ENCODE measurements at regions not wholly inside any gene's neighbourhood (a gene's known extent, or its start where the extent isn't known, plus 50 kb on each side); places are given as distances from the start of the nearest gene placed in this dataset.
"Not testable (repeated sequence)": the region's sequence is repeated elsewhere in the genome, so short reads cannot be mapped to it uniquely, and the experiment has no call there.

- DNase-seq = no peak
Measured at GRCh38 chr13:84096216-84096615, 213.9 kb upstream of the SLITRK1 start.

GRCh38 chr13:84088996-84089395 is 206.7 kb upstream of the SLITRK1 start:
- DNase-seq = no peak

GRCh38 chr13:84086847-84087162 is 204.5 kb upstream of the SLITRK1 start:
- DNase-seq = no peak

GRCh38 chr13:84086098-84086846 is 204.0 kb upstream of the SLITRK1 start:
- not testable (repeated sequence) for DNase-seq

- DNase-seq = no peak
Measured at GRCh38 chr13:84082462-84082861, 200.2 kb upstream of the SLITRK1 start.

- no peak for DNase-seq
Measured at GRCh38 chr13:84080748-84081530, 198.7 kb upstream of the SLITRK1 start.

- DNase-seq = no peak
Measured at GRCh38 chr13:84077271-84077670, 195.0 kb upstream of the SLITRK1 start.

GRCh38 chr13:84076280-84076679 is 194.0 kb upstream of the SLITRK1 start:
- DNase-seq = no peak

- no peak for DNase-seq
Measured at GRCh38 chr13:84050536-84050935, 168.3 kb upstream of the SLITRK1 start.

GRCh38 chr13:84049443-84050219 is 167.4 kb upstream of the SLITRK1 start:
- DNase-seq = no peak

- DNase-seq = no peak
Measured at GRCh38 chr13:84044805-84045204, 162.5 kb upstream of the SLITRK1 start.

GRCh38 chr13:84038001-84038400 is 155.7 kb upstream of the SLITRK1 start:
- no peak for DNase-seq

- no peak for DNase-seq
Measured at GRCh38 chr13:84032116-84032515, 149.8 kb upstream of the SLITRK1 start.

- no peak for DNase-seq
Measured at GRCh38 chr13:84031120-84031519, 148.8 kb upstream of the SLITRK1 start.

- DNase-seq = no peak
Measured at GRCh38 chr13:84029396-84029795, 147.1 kb upstream of the SLITRK1 start.

- DNase-seq = no peak
Measured at GRCh38 chr13:84025824-84026223, 143.6 kb upstream of the SLITRK1 start.

GRCh38 chr13:83996415-83996814 is 114.1 kb upstream of the SLITRK1 start:
- DNase-seq = no peak

GRCh38 chr13:83995930-83996329 is 113.7 kb upstream of the SLITRK1 start:
- no peak for DNase-seq

- no peak for DNase-seq
Measured at GRCh38 chr13:83992566-83993358, 110.5 kb upstream of the SLITRK1 start.

- DNase-seq = no peak
Measured at GRCh38 chr13:83987394-83987793, 105.1 kb upstream of the SLITRK1 start.

- DNase-seq = no peak
Measured at GRCh38 chr13:83984793-83985192, 102.5 kb upstream of the SLITRK1 start.

GRCh38 chr13:83980331-83980730 is 98.1 kb upstream of the SLITRK1 start:
- no peak for DNase-seq

GRCh38 chr13:83975655-83976165 is 93.4 kb upstream of the SLITRK1 start:
- peak; percentile 17 for DNase-seq

All from SIG-M5 (cell line).